Natural killer cell (primary cell): ENCODE measurements at regions not wholly inside any gene's neighbourhood (a gene's known extent, or its start where the extent isn't known, plus 50 kb on each side); places are given as distances from the start of the nearest gene placed in this dataset.

Source experiments
- ATAC-seq, 3 donors: fragments of 150-1000 bp in 2 of 3; fragments of 200-7000 bp in 1 of 3; cut with Tn5 transposase; 1 replicate in 1 of 3; 2 replicates in 2 of 3; pipeline ENCODE4 v1.10.0; 2021; ENCODE audit warnings: mild to moderate bottlenecking in 2 of 3, moderate library complexity in 2 of 3
- DNase-seq, 2 donors: peaks; one replicate each; pipeline versions ENCODE4 v3.0.0 to v3.0.0-alpha.2; 2013 to 2021; ENCODE audit warnings: mixed read lengths in 1 of 2
- H3K27ac ChIP-seq: one replicate; pipeline ENCODE4 v1.5.1; 2013; ENCODE audit warnings: mild to moderate bottlenecking, low read length
- H3K27me3 ChIP-seq: one replicate; pipeline ENCODE4 v1.6.1; 2013; ENCODE audit warnings: low read length; ENCODE audit not compliant: control insufficient read depth, insufficient read depth
- H3K36me3 ChIP-seq: one replicate; pipeline ENCODE4 v1.6.1; 2013; ENCODE audit warnings: low read length; ENCODE audit not compliant: control insufficient read depth, insufficient read depth
- H3K4me1 ChIP-seq: one replicate; pipeline ENCODE4 v1.6.1; 2013; ENCODE audit warnings: low read length; ENCODE audit not compliant: control insufficient read depth, insufficient read depth
- H3K4me3 ChIP-seq: one replicate; pipeline ENCODE4 v1.5.1; 2013; ENCODE audit warnings: low read length
- H3K9me3 ChIP-seq: one replicate; pipeline ENCODE4 v1.6.1; 2013; ENCODE audit warnings: low read length; ENCODE audit not compliant: control insufficient read depth, insufficient read depth
- H3K27ac Mint-ChIP-seq, 2 donors: one replicate each; pipeline ENCODE4 v1.8.0; 2022; ENCODE audit warnings: mild to moderate bottlenecking in 2 of 2, mixed read lengths in 2 of 2, moderate library complexity in 1 of 2
- H3K27me3 Mint-ChIP-seq, 2 donors: one replicate each; pipeline ENCODE4 v1.8.0; 2022; ENCODE audit warnings: low read depth in 2 of 2, mixed read lengths in 2 of 2
- H3K36me3 Mint-ChIP-seq: one replicate; pipeline ENCODE4 v1.8.0; 2022; ENCODE audit warnings: mixed read lengths
- H3K4me1 Mint-ChIP-seq, 2 donors: one replicate each; pipeline ENCODE4 v1.8.0; 2022; ENCODE audit warnings: mixed read lengths in 2 of 2
- H3K4me3 Mint-ChIP-seq: one replicate; pipeline ENCODE4 v1.8.0; 2022; ENCODE audit warnings: mild to moderate bottlenecking, moderate library complexity, mixed read lengths
- H3K9me3 Mint-ChIP-seq, 2 donors: one replicate each; pipeline ENCODE4 v1.8.0; 2022; ENCODE audit warnings: mixed read lengths in 2 of 2
- WGBS: methylation state at CpG from one replicate; pipeline ENCODE4 v1.1.7; 2013; ENCODE audit warnings: missing lambda C conversion rate; ENCODE audit not compliant: insufficient coverage; 5-methylcytosine and 5-hydroxymethylcytosine counted together
- intact Hi-C: fragments of 100-400 bp; cut with micrococcal nuclease; formaldehyde crosslinking; loops from one replicate; pipeline ENCODE4 v1.14.2; 2022
- TF ChIP-seq, protein P1 (sequence below): fragments of 200-600 bp; IDR thresholded peaks from one replicate; pipeline ENCODE4 v1.8.0; 2022; ENCODE audit warnings: antibody characterized with exemption

- intact Hi-C loops, result no loop called here
- no peaks in the 10 kb centered on the region for H3K36me3 Mint-ChIP-seq
- ATAC-seq (no peak), DNase-seq (no peak)
- Histone ChIP-seq H3K4me1 (no peaks in the 10 kb centered on the region), H3K4me3 (no peak overlapping the region), H3K27me3 (no peaks in the 10 kb centered on the region), H3K36me3 (no peaks in the 10 kb centered on the region), H3K9me3 (no peaks in the 10 kb centered on the region), H3K27ac (no peak overlapping the region)
- H3K27me3 Mint-ChIP-seq, result no peaks in the 10 kb centered on the region
- H3K4me1 Mint-ChIP-seq, result no peaks in the 10 kb centered on the region
- 89% methylated on average over 5 of the region's 6 CpGs for WGBS
- no peak overlapping the region for H3K4me3 Mint-ChIP-seq
- TF ChIP-seq, protein P1, sequence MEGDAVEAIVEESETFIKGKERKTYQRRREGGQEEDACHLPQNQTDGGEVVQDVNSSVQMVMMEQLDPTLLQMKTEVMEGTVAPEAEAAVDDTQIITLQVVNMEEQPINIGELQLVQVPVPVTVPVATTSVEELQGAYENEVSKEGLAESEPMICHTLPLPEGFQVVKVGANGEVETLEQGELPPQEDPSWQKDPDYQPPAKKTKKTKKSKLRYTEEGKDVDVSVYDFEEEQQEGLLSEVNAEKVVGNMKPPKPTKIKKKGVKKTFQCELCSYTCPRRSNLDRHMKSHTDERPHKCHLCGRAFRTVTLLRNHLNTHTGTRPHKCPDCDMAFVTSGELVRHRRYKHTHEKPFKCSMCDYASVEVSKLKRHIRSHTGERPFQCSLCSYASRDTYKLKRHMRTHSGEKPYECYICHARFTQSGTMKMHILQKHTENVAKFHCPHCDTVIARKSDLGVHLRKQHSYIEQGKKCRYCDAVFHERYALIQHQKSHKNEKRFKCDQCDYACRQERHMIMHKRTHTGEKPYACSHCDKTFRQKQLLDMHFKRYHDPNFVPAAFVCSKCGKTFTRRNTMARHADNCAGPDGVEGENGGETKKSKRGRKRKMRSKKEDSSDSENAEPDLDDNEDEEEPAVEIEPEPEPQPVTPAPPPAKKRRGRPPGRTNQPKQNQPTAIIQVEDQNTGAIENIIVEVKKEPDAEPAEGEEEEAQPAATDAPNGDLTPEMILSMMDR, result no peak
- H3K27ac Mint-ChIP-seq, result no peak overlapping the region
- H3K9me3 Mint-ChIP-seq, result peaks cover 2 to 6% of the 10 kb centered on the region in 2 donors
Observed at GRCh38 chr14:30339311-30339901, 219.6 kb upstream of the G2E3 start.

DNA sequence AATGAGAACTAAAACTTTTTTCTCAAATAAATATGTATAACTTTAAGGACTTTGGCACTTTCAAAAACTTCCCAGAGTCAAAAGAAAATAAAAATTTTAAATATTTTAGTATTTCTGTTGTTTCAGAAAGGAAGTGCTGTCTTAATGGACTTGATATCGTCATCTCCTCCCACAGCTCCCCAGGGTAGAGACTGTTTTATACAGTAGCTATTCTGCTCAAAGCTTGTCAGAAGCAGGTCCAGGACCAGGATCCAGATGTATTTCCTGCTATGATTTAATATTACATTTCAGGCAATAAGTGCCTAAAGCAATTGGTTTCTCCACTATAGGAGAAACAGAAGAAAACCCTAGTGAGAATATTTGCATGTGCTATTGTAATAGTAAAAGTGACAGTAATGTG, 218.5 kb upstream of the G2E3 start:
- Histone ChIP-seq H3K9me3 (no peaks in the 10 kb centered on the region), H3K4me3 (no peak overlapping the region), H3K36me3 (no peaks in the 10 kb centered on the region), H3K27ac (no peak overlapping the region), H3K27me3 (no peaks in the 10 kb centered on the region), H3K4me1 (no peaks in the 10 kb centered on the region)
- intact Hi-C loops, result no loop called here
- Mint-ChIP-seq H3K27ac (no peak overlapping the region), H3K4me1 (no peaks in the 10 kb centered on the region), H3K9me3 (peaks cover 3 to 9% of the 10 kb centered on the region in 2 donors), H3K27me3 (no peaks in the 10 kb centered on the region), H3K4me3 (no peak overlapping the region), H3K36me3 (peaks cover 5% of the 10 kb centered on the region)
- TF ChIP-seq, protein P1, result no peak
- no peak for DNase-seq
- ATAC-seq, result no peak
- 80% methylated on average over 1 of the region's 1 CpG for WGBS

DNA sequence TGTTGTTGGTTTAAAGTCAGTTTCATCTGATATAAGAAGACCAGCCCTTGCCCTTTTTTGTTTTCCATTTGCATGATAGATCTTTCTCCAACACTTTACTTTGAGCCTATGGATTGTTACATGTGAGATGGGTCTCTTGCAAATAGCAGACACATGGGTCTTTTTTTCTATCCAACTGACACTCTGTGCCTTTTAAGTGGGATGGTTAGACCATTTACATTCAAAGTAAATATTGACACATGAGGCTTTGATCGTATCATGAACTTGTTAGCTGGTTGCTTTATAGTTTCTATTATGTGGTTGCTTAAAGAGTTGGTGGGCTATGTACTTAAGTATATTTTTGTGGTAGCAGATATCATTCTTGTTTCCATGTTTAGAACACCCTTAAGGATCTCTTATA, 213.4 kb upstream of the G2E3 start:
- no peak overlapping the region for H3K27ac Mint-ChIP-seq
- DNase-seq (no peak), ATAC-seq (no peak)
- H3K27me3 Mint-ChIP-seq, result no peaks in the 10 kb centered on the region
- intact Hi-C loops, result no loop called here
- 100% methylated on average over 1 of the region's 1 CpG for WGBS
- no peaks in the 10 kb centered on the region for H3K4me1 Mint-ChIP-seq
- H3K4me3 ChIP-seq, result no peak overlapping the region
- peaks cover 3 to 13% of the 10 kb centered on the region in 2 donors for H3K9me3 Mint-ChIP-seq
- H3K36me3 Mint-ChIP-seq, result peaks cover 6% of the 10 kb centered on the region
- no peaks in the 10 kb centered on the region for H3K36me3 ChIP-seq
- H3K9me3 ChIP-seq, result no peaks in the 10 kb centered on the region
- H3K27me3 ChIP-seq, result no peaks in the 10 kb centered on the region
- no peak overlapping the region for H3K27ac ChIP-seq
- no peak overlapping the region for H3K4me3 Mint-ChIP-seq
- TF ChIP-seq, protein P1, result no peak
- no peaks in the 10 kb centered on the region for H3K4me1 ChIP-seq

DNA sequence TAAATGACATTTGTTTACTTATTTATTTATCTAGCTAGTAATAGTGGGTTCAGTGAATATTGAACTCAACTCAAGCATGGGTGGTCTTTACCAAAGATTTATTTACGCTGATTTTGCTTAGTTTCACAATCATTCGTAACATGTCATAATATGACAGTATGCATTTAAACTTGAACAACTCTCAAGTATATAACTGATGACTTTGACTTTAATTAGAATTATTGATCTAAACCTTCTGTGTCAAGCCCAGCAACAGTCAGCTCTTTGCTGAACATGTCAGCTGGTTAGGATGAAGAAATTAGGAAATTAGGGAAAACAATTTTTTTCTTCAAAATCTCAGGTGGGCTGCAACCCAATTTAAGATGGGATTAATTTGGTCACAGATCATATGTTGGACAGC, 210.5 kb upstream of the G2E3 start:
- Mint-ChIP-seq H3K4me3 (no peak overlapping the region), H3K27me3 (no peaks in the 10 kb centered on the region), H3K36me3 (peaks cover 6% of the 10 kb centered on the region), H3K27ac (no peak overlapping the region), H3K4me1 (no peaks in the 10 kb centered on the region), H3K9me3 (peaks cover under 1 to 12% of the 10 kb centered on the region in 2 donors)
- Histone ChIP-seq H3K36me3 (no peaks in the 10 kb centered on the region), H3K4me1 (no peaks in the 10 kb centered on the region), H3K27ac (no peak overlapping the region), H3K27me3 (no peaks in the 10 kb centered on the region), H3K4me3 (no peak overlapping the region), H3K9me3 (no peaks in the 10 kb centered on the region)
- ATAC-seq, result no peak
- WGBS, result 94% methylated on average over 2 of the region's 2 CpGs
- TF ChIP-seq, protein P1, result no peak
- no peak for DNase-seq
- intact Hi-C loops, result no loop called here
